HG02870 (cell line): ENCODE measurements at regions not wholly inside any gene's neighbourhood (a gene's known extent, or its start where the extent isn't known, plus 50 kb on each side); places are given as distances from the start of the nearest gene placed in this dataset.
"Not testable (repeated sequence)": the region's sequence is repeated elsewhere in the genome, so short reads cannot be mapped to it uniquely, and the experiment has no call there.

Source experiments
- ATAC-seq: cut with Tn5 transposase; IDR thresholded peaks from one replicate; pipeline ENCODE4 v1.9.1; 2021; ENCODE audit warnings: mild to moderate bottlenecking, moderate library complexity; ENCODE audit not compliant: unreplicated experiment

DNA sequence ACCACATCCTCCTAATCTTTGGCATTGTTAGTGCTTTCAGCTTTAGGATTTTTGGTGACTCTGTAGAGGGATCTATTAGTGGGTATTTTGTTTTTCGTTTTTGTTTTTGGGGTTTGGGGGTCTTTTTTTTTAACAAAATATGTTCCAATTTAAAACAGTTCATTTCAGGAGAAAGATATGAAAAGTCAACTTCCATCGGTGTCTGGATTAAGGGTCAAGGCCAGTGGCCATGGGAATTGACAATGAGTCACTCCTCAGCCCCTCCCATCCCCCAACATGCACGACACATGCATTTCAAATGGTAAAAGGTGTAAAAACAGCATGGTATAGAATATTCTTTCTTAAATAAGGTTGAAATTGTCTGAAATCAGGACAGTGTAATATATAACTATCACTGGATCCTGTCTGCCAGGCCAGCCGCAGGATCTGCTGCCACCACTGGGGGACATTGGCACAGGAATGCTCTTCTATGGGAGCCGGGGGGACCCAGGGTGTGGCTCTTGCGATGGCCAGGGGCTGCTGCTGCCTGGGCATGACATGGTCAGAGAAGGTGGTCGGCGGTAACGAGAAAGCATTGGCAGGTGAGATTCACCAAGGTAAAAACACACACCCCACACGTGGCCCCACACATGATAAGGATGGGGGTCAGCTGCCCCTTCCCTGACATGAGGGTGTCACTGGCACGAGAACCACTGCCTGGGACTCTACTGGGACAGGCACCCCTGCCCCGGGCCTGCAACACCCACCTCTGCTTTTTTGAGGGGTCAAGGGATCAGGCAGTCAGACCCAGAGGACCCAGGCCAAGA lies 126.2 kb upstream of the KCTD7 start:
- no peak for ATAC-seq

- no peak for ATAC-seq
These were observed 125.7 kb upstream of the KCTD7 start for GRCh38 chr7:66503036-66503370.

- no peak for ATAC-seq
These were observed 125.1 kb upstream of the KCTD7 start for GRCh38 chr7:66503551-66504031.

DNA sequence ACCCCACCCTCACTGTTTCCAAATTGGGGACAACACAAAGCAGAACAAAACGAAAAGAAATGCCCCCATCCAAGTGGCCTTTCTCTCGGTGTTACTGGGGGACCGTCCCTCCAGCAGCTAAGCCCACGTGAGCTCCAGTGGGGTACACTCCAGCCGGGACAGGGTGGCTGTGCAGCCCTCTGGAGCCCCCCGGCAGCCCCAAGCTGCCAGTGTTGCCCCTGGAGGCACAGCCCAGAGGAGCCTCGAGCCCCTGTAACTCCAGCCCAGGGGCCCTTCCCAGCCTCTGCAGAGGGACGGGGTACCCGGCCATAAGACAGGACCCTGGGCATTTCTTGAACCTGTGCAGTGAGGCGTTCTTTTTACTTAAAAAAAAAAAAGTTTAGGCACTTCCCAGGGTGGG lies 124.5 kb upstream of the KCTD7 start:
- ATAC-seq = no peak

GRCh38 chr7:66505009-66505408 lies 123.7 kb upstream of the KCTD7 start:
- ATAC-seq = no peak

DNA sequence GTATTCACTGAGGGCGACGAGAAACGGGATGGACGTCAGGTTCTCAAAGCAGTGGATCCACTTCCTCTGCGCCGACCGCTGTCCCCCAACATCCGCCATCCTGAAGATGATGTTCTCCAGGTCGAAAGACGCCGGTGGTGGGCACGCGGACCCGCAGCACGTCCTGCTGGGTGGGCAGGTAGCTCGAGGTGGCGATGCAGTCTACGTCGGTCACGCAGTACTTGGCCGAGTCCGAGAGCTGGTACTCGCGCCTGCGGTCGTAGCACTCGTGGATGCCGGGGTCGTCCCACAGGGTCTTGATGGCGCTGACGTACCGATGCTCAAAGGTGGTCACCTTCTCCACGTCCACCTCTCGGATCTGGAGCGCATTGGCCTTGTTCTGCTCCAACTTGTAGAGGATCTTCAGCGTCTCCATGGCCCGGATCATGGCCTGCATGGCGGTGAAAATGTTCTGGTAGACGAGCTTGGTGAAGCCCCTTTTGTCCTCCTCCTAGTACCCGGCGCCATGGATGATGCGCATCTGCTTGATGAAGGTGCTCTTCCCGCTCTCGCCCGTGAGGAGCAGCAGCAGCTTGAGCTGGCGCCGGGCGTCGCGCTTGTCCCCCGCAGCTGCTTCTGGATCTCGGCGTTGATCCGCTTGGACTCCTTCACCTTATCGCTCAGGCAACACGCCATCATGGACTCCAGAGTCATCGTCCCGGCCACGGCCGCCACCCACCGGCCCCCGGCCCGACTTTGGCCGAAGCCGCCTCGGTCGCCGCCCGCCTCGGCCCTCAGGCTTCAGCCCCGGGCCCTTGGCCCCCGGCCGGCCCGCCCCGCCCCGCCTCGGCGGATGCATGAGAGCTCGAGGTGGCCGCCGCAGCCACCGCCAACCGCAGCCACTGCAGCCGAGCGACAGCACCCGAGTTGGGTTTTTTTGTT lies 122.9 kb upstream of the KCTD7 start:
- no peak for ATAC-seq

- ATAC-seq = not testable (repeated sequence)
These were observed 122.0 kb upstream of the KCTD7 start for GRCh38 chr7:66506703-66507102.

DNA sequence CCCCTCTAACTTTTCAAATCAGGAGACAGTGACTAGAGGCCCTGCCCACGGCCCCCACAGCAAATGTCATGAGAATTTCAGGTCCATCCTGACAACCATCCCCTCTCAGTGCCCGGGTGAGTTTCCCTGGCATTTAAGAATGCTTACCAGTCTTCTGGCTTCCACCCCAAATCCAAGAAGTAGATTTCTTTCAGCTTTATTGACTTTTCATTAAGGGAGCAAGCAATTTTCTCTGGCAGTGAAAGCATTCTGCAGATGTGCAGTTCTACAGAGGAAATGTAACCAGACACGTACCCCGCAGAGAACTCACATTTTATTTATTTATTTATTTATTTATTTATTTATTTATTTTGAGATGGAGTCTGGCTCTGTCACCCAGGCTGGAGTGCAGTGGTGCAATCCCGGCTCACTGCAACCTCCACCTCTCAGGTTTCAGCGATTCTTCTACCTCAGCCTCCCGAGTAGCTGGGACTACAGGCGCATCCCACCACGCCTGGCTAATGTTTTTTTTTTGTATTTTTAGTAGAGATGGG lies 120.9 kb upstream of the KCTD7 start:
- no peak for ATAC-seq

DNA sequence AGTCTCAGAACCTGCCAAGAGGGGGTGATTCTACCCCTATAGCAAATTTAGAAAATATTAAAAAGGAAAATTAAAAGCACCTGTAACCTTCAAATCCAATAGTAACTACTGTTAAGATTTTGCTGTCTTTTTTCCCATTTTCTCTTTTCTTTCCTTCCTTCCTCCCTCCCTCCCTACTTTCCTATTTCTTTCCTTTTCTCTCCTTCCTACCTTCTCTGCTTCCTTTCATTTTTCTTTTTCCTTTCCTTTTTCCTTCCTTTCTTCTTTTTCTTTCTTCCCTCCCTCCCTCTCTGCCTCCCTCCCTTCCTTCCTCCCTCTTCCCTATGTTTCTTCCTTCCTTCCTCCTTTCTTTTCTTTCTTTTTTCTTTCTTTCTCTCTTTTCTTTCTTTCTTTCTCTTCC lies 120.2 kb upstream of the KCTD7 start:
- ATAC-seq = no peak

- no peak for ATAC-seq
These were observed 114.6 kb upstream of the KCTD7 start for GRCh38 chr7:66514050-66514449.

DNA sequence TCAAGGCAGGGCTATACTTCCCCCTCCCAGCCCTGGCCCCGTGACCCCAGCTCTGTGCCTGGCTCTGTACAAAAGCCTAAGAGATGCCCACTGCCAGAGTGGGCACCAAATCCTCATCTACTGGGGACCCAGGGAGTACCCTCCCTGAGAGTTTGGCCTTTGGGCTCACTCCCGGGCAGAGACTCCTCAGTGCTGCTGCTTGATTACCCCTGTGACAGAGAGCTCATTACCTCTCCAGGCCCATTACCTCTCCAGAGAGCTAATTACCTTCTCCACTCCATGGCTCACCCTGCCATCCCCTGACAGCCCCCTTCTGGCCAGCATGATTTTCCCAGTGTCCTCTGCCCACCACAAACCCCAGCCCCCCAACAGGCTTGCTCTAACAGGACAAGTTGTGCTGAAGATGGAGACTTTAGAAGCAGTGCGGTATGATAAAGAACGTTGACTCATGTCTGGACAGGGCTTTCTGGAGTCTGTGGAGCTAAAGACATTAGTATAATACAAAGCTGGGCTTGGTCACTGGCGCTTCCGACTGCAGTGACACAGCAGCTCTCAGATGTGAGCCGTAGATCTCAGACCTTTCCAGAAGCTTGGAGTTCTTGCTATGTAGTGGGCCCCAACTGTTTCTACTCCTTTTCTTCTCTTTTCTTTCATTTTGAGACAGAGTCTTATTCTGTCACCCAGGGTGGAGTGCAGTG lies 111.3 kb upstream of the KCTD7 start:
- ATAC-seq = no peak

DNA sequence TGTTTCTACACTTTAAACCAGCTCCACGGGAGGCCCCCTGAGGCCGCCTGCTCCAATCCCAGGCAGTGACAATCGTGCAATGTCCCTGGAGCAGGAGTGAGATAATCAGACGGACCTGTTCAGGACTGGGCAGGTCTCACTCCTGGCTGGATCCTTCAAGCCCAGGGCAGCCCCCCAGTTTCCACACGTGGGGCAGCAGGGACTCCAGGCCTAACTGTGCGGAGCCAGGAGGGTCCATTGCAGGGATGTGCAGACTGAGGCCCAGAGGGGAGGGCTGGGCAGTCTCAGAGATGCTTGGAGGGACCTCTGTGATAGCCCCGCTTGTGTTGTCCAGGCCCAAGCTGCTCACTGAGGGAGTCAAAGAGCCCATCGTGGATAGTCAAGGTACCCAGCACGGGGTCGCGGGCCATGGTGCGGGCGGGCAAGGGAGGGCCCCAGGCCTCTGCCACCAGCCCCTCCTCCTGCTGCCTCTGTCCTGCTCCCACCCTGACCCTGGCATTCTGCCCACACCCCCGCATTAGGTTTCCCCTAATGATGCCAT lies 110.5 kb upstream of the KCTD7 start:
- ATAC-seq = no peak

DNA sequence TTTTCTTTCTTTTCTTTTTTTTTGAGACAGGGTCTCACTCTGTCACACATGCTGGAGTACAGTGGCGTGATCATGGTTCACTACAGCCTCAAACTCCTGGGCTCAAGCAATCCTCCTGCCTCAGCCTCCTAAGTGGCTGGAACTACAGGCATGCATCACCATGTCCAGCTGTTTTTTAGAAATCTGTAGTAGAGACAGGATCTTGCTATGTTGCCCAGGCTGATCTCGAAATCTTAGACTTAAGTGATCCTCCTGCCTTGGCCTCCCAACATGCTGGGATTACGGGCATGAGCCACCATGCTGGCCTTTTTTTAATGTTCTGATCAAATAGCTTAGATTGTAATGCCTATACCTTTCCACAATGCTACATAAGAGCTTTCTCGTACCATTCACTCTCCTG lies 107.0 kb upstream of the KCTD7 start:
- no peak for ATAC-seq

DNA sequence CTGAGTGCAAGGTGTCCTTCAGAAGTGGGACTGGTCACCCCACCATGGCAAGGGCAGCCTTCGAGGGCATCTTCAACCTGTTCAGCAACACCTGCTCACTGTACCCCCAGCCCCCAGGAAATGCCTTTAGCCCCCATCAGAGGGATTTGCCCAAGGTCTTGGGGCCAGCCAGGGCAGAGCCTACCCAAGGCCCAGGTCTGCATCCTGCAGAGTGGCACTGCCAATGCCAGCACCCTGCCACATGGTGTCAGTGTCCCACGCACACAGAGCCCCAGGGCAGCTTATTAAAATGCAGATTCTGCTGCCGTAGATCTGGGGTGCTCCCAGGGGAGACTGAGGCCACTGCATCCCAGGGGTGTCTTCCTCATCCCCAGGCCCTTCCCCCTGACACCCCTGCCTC lies 106.2 kb upstream of the KCTD7 start:
- ATAC-seq = no peak

DNA sequence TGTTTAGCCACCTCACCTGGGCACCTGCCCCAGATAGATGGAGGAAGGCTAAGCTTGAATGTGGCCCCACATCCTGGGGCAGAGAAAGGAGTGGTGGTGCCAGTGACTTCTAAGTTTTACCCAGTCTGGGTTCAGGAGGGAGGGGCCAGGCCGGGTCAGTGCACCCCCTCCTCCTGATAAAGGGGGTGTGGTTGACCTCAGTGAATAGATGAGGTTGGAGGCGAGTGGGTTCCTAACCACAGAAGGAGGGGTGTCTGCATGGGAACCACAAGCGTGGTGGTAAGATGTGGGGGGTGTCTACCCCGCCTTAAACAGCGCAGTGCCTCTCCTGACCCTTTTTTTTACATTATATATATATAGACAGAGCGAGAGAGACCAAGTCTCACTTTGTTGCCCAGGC lies 105.3 kb upstream of the KCTD7 start:
- no peak for ATAC-seq

DNA sequence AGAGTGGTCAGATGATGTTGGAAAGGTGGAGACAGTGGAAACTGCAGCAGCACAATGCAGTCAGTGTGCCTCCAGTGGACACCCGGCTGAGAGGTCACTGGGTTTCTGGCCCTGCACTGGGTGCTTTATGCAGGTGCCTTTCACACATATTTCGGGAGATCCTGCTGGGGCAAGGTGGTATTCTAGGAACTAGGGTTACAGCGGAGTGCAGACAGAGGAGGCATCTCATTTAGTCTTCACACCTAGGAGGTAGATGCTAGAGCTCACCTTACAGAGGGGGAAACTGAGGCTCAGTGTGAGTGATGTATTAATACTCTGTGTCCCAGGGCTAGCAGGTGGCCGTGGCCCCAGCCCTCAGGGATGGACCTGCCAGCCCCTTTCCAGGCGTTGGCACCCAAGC lies 103.9 kb upstream of the KCTD7 start:
- ATAC-seq = no peak

DNA sequence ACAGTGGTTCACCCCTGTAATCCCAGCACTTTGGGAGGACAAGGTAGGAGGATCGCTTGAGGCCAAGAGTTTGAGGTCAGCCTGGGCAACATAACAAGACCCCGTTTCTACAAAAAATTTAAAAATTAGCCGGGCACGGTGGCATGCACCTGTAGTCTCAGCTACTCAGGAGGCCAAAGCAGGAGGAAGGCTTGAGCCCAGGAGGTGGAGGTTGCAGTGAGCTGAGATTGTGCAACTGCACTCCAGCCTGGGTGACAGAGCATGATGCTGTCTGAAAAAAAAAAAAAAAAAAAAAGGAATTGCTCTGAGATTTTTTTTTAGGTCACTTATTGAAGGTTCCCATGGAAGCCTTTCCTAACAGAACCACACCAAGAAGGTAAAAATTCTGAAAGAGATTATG lies 101.9 kb upstream of the KCTD7 start:
- not testable (repeated sequence) for ATAC-seq

DNA sequence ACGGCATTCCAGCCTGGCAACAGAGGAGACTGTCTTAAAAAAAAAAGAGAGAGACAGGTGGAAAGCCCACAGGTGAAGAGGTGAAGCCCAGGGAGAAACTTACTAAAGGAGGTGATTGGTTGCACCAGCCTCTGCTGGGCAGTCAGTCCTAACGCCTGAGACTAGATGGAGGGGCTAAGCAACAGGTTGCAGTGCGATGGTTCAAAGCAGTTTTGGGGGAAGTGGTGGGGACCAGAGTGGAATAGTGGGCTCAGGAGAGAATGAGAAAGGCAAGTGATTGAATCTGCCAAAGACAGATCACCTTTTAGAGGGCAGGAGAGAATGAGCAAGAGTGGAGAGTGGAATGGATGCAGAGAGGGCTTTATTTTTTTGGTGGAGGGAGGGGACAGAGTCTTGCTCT lies 100.0 kb upstream of the KCTD7 start:
- no peak for ATAC-seq

DNA sequence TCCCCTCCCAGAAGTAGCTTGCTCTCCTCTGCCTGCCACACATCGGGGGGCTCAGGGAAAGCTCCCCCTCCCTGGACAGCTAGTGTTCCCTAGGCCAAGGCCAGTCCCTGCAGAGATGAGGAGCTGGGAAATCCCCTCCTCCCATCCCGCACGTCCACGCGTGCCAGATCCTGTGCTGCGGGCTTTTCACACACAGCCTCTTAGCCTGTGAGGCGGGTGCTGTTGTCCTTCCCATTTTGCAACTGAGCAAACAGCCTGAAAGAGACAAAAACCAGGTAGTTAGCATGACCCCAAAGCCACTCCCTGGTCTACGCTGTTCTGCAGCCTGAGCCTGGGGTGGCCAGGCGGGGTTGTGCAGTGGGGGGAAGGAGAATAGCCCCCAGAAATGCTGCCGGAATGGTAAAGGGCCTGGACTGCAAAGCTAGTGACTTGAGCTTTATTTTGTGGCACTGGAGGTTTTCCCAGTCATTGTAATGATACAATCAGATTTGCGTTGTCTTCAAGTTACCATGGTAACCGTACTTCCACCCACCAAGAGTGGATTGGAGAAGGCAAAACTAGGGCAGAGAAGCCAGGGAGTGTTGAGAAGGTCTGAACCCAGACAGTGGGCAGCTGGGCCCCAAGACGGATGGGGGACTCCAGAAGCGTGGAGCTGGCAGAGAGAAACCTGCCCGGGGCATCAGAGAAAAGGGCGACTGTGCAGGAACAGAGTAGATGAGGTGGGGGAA lies 98.6 kb upstream of the KCTD7 start:
- ATAC-seq = no peak
